IMR-90 (cell line): ENCODE measurements at regions not wholly inside any gene's neighbourhood (a gene's known extent, or its start where the extent isn't known, plus 50 kb on each side); places are given as distances from the start of the nearest gene placed in this dataset.

Source experiments
- ATAC-seq: fragments of 200-7000 bp; cut with Tn5 transposase; 2 replicates; pipeline ENCODE4 v1.9.1; 2020; ENCODE audit warnings: low read depth, mild to moderate bottlenecking, moderate library complexity
- BruUV-seq: library from RNA; stranded (reverse); fragments of 400-500 nt; replicated peaks from 2 replicates; lab custom pipeline; 2021; lab: Mats Ljungman, UMichigan
- CTCF ChIA-PET: fragments of 300-600 bp; formaldehyde crosslinking; extraction: SDS; loops from one replicate; lab custom pipeline; 2021; ENCODE audit warnings: antibody characterized with exemption; lab: Yijun Ruan, JAX
- POLR2A ChIA-PET: fragments of 300-600 bp; sonication (Branson Sonifier 250); formaldehyde crosslinking; loops from one replicate; lab custom pipeline; 2022; ENCODE audit warnings: antibody characterized with exemption; ENCODE audit not compliant: unreplicated experiment; lab: Charles Lee
- DNase-seq: peaks from one replicate; pipeline ENCODE4 v3.0.0; 2013
- H2AFZ ChIP-seq: replicated peaks from 2 replicates; pipeline ENCODE3; 2013; ENCODE audit warnings: low read length, mild to moderate bottlenecking; ENCODE audit not compliant: poor library complexity
- H2AK5ac ChIP-seq: 2 replicates; pipeline ENCODE4 v1.6.1; 2013; ENCODE audit warnings: low read depth, low read length, inconsistent platforms
- H2AK9ac ChIP-seq: replicated peaks from 2 replicates; pipeline ENCODE3; 2013; ENCODE audit warnings: mild to moderate bottlenecking, low read depth, low read length, moderate library complexity; ENCODE audit not compliant: poor library complexity
- H2BK120ac ChIP-seq: 2 replicates; pipeline ENCODE4 v1.6.1; 2013; ENCODE audit warnings: low read depth, low read length, inconsistent platforms
- H2BK15ac ChIP-seq: 3 replicates; pipeline ENCODE4 v1.6.1; 2013; ENCODE audit warnings: low read depth, low read length, inconsistent platforms
- H2BK20ac ChIP-seq: 2 replicates; pipeline ENCODE4 v1.6.1; 2013; ENCODE audit warnings: low read depth, mild to moderate bottlenecking, inconsistent platforms, low read length, moderate library complexity
- H2BK5ac ChIP-seq: 2 replicates; pipeline ENCODE4 v1.6.1; 2013; ENCODE audit warnings: mild to moderate bottlenecking, low read depth, low read length, inconsistent platforms; ENCODE audit not compliant: poor library complexity, severe bottlenecking
- H3K14ac ChIP-seq: replicated peaks from 2 replicates; pipeline ENCODE4 v1.6.1; 2013; ENCODE audit warnings: low read depth, low read length, inconsistent platforms
- H3K18ac ChIP-seq: 2 replicates; pipeline ENCODE4 v1.6.1; 2013; ENCODE audit warnings: low read depth, low read length, control low read depth
- H3K23ac ChIP-seq: 2 replicates; pipeline ENCODE4 v1.6.1; 2013; ENCODE audit warnings: low read depth, low read length, inconsistent platforms
- H3K27ac ChIP-seq: 2 replicates; pipeline ENCODE4 v1.5.1; 2013; ENCODE audit warnings: mild to moderate bottlenecking, control low read depth, low read length; ENCODE audit not compliant: insufficient read depth
- H3K27me3 ChIP-seq: 2 replicates; pipeline ENCODE4 v1.6.1; 2013; ENCODE audit warnings: low read length; ENCODE audit not compliant: control insufficient read depth, insufficient read depth
- H3K36me3 ChIP-seq: 2 replicates; pipeline ENCODE4 v1.6.1; 2013; ENCODE audit warnings: low read length, mixed read lengths; ENCODE audit not compliant: control insufficient read depth, insufficient read depth
- H3K4ac ChIP-seq: 2 replicates; pipeline ENCODE4 v1.6.1; 2013; ENCODE audit warnings: low read depth, low read length, inconsistent platforms
- H3K4me1 ChIP-seq: 2 replicates; pipeline ENCODE4 v1.6.1; 2013; ENCODE audit warnings: low read length, mixed read lengths; ENCODE audit not compliant: control insufficient read depth, insufficient read depth
- H3K4me2 ChIP-seq: 2 replicates; pipeline ENCODE4 v1.6.1; 2013; ENCODE audit warnings: low read depth, mild to moderate bottlenecking, control low read depth, low read length, moderate library complexity
- H3K4me3 ChIP-seq: 2 replicates; pipeline ENCODE4 v1.5.1; 2013; ENCODE audit warnings: low read depth, mild to moderate bottlenecking, control low read depth, low read length, moderate library complexity; ENCODE audit not compliant: insufficient read depth
- H3K56ac ChIP-seq: 2 replicates; pipeline ENCODE4 v1.6.1; 2013; ENCODE audit warnings: low read length, inconsistent platforms; ENCODE audit not compliant: insufficient read depth; ENCODE audit errors: extremely low read depth
- H3K79me1 ChIP-seq, 2 experiments: 2 replicates each; pipeline ENCODE4 v1.6.1; 2013; ENCODE audit warnings: low read length in 2 of 2, inconsistent platforms in 1 of 2, low read depth in 1 of 2
- H3K9ac ChIP-seq: 2 replicates; pipeline ENCODE4 v1.6.1; 2013; ENCODE audit warnings: low read depth, low read length, control low read depth
- H3K9me1 ChIP-seq: 2 replicates; pipeline ENCODE4 v1.6.1; 2013; ENCODE audit warnings: low read length, inconsistent platforms; ENCODE audit not compliant: insufficient read depth
- H3K9me3 ChIP-seq: 2 replicates; pipeline ENCODE4 v1.6.1; 2013; ENCODE audit warnings: low read length; ENCODE audit not compliant: control insufficient read depth, insufficient read depth
- H4K20me1 ChIP-seq: 2 replicates; pipeline ENCODE4 v1.6.1; 2013; ENCODE audit warnings: low read length, inconsistent platforms; ENCODE audit not compliant: insufficient read depth
- H4K5ac ChIP-seq: 2 replicates; pipeline ENCODE4 v1.6.1; 2013; ENCODE audit warnings: mild to moderate bottlenecking, low read depth, low read length, control low read depth
- H4K8ac ChIP-seq, 2 experiments: 2 replicates each; pipeline ENCODE4 v1.6.1; 2013; ENCODE audit warnings: low read depth in 2 of 2, low read length in 2 of 2, control low read depth in 1 of 2, inconsistent platforms in 1 of 2
- H4K91ac ChIP-seq: 2 replicates; pipeline ENCODE4 v1.6.1; 2013; ENCODE audit warnings: low read depth, low read length, inconsistent platforms; ENCODE audit not compliant: insufficient read depth
- CEBPB ChIP-seq: IDR thresholded peaks from 2 replicates; pipeline ENCODE4 v1.6.1; 2012; ENCODE audit warnings: low read depth, low read length, improper control_type of control experiment
- CHD1 ChIP-seq: IDR thresholded peaks from 2 replicates; pipeline ENCODE4 v1.6.1; 2012; ENCODE audit warnings: low read depth, low read length, improper control_type of control experiment
- CTCF ChIP-seq: conservative IDR thresholded peaks from 2 replicates; pipeline ENCODE4 v1.5.1; 2012; ENCODE audit warnings: mild to moderate bottlenecking, low read depth, low read length, improper control_type of control experiment
- ELK1 ChIP-seq: fragments of 150-350 bp; IDR thresholded peaks from 2 replicates; pipeline ENCODE4 v1.6.1; 2016; ENCODE audit warnings: low read depth, mild to moderate bottlenecking, low read length, moderate library complexity, borderline replicate concordance
- FOS ChIP-seq: fragments of 150-350 bp; IDR thresholded peaks from 2 replicates; pipeline ENCODE4 v1.6.1; 2016; ENCODE audit warnings: low read depth, low read length
- MAFK ChIP-seq: IDR thresholded peaks from 2 replicates; pipeline ENCODE4 v1.6.1; 2012; ENCODE audit warnings: low read depth, low read length, improper control_type of control experiment
- POLR2A ChIP-seq: IDR thresholded peaks from 2 replicates; pipeline ENCODE4 v1.6.1; 2012; ENCODE audit warnings: mild to moderate bottlenecking, low read depth, low read length
- RAD21 ChIP-seq: IDR thresholded peaks from 2 replicates; pipeline ENCODE4 v1.6.1; 2012; ENCODE audit warnings: low read length, improper control_type of control experiment
- RCOR1 ChIP-seq: IDR thresholded peaks from 2 replicates; pipeline ENCODE4 v1.6.1; 2012; ENCODE audit warnings: mild to moderate bottlenecking, low read length, improper control_type of control experiment; ENCODE audit not compliant: insufficient replicate concordance
- RFX5 ChIP-seq: IDR thresholded peaks from 2 replicates; pipeline ENCODE4 v1.8.0; 2012; ENCODE audit warnings: low read depth, mild to moderate bottlenecking, low read length, moderate library complexity
- SMC3 ChIP-seq: fragments of 150-350 bp; IDR thresholded peaks from 2 replicates; pipeline ENCODE4 v1.6.1; 2016; ENCODE audit warnings: low read depth, mild to moderate bottlenecking, antibody characterized with exemption, low read length, moderate library complexity
- WGBS, 2 experiments: methylation state at CpG; one replicate each; pipeline versions ENCODE4 v1.1.5 to v1.1.7; 2013; ENCODE audit warnings: missing lambda C conversion rate in 2 of 2; ENCODE audit not compliant: insufficient read length in 1 of 2; ENCODE audit errors: extremely low coverage in 2 of 2; 5-methylcytosine and 5-hydroxymethylcytosine counted together
- dilution Hi-C: fragments of 300-500 bp; cut with HindIII; formaldehyde crosslinking; loops from one replicate; pipeline ENCODE4 v1.14.3; 2018; ENCODE audit warnings: low sequenced_read_pairs; ENCODE audit not compliant: unreplicated experiment
- in situ Hi-C: fragments of 300-500 bp; cut with MboI; formaldehyde crosslinking; loops from 3 replicates; pipeline ENCODE4 v1.14.3; 2019; ENCODE audit warnings: low sequenced_read_pairs, inconsistent platforms, mixed read lengths
- intact Hi-C: fragments of 100-400 bp; cut with micrococcal nuclease; formaldehyde crosslinking; loops from 2 replicates; pipeline ENCODE4 v1.10.0; 2022

DNA sequence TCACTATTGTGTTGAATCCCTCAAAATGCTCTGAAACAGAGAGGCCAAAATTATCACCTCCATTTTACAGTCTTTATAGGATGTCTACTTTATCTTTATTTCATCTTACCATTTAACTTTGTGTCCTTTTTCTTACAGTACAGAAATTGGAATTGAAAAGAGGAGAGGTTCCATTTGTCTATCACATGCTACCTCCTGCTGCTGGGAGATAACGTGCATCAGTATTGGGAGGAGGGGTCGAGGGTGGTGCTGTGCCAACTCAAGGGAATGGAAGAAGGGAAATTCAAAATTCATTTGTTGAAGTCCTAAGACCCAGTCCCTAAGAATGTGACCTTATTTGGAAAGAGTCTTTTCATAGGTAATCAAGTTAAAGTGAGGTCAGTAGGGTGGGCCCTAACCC lies 85.3 kb downstream of the HHIPL2 start (continued):
- TF ChIP-seq CTCF, result no peak

- no peak overlapping the region for H2BK20ac ChIP-seq
- dilution Hi-C loops (no loop called here), intact Hi-C loops (no loop called here), in situ Hi-C loops (loop anchor here (25.0 kb wide), 1 partner anchor 1200 kb away; no protein-coding TSS in a partner anchor)
- H2BK120ac ChIP-seq, result no peak overlapping the region
- TF ChIP-seq RAD21 (no peak), RFX5 (no peak), CEBPB (no peak), CHD1 (no peak), SMC3 (no peak), MAFK (no peak), POLR2A (no peak), FOS (no peak), RCOR1 (no peak), ELK1 (no peak)
- H2AFZ ChIP-seq, result no peak overlapping the region
- H3K27ac ChIP-seq, result no peak overlapping the region
- POLR2A ChIA-PET, result no interaction called here
- no peaks in the 10 kb centered on the region for H3K36me3 ChIP-seq
- no peak overlapping the region for H2BK15ac ChIP-seq
- no peak overlapping the region for H3K4me3 ChIP-seq
- no peak overlapping the region for H2AK9ac ChIP-seq
- no TSS peak for BruUV-seq
- no peak overlapping the region for H3K14ac ChIP-seq
- H3K9ac ChIP-seq, result no peak overlapping the region
- no peak overlapping the region for H4K91ac ChIP-seq
- no peak overlapping the region for H4K5ac ChIP-seq
- no CpG with 5 or more reads among the region's 2 CpGs for WGBS, 2 experiments
- H3K56ac ChIP-seq, result no peak overlapping the region
- DNase-seq (no peak), ATAC-seq (no peak)
- no peaks in the 10 kb centered on the region for H3K9me1 ChIP-seq
- H3K4me1 ChIP-seq, result peaks cover 2% of the 10 kb centered on the region; the same call in 1 of the 2 replicates
- H3K27me3 ChIP-seq, result no peaks in the 10 kb centered on the region
- H2AK5ac ChIP-seq, result no peak overlapping the region
- H3K4me2 ChIP-seq, result no peak overlapping the region
- no peak overlapping the region for H4K8ac ChIP-seq
- H3K23ac ChIP-seq, result no peak overlapping the region
- H3K4ac ChIP-seq, result no peak overlapping the region
- no peaks in the 10 kb centered on the region for H3K79me1 ChIP-seq
- H3K18ac ChIP-seq, result no peak overlapping the region
- no peaks in the 10 kb centered on the region for H4K20me1 ChIP-seq
- H3K9me3 ChIP-seq, result peaks cover 3% of the 10 kb centered on the region; the same call in 1 of the 2 replicates
- H2BK5ac ChIP-seq, result no peak overlapping the region
- CTCF ChIA-PET, result no interaction called here
These were observed 86.0 kb downstream of the HHIPL2 start for GRCh38 chr1:222461941-222462340.
